ENCODE measurements at regions not wholly inside any gene's neighbourhood (a gene's known extent, or its start where the extent isn't known, plus 50 kb on each side); places are given as distances from the start of the nearest gene placed in this dataset.

DNA sequence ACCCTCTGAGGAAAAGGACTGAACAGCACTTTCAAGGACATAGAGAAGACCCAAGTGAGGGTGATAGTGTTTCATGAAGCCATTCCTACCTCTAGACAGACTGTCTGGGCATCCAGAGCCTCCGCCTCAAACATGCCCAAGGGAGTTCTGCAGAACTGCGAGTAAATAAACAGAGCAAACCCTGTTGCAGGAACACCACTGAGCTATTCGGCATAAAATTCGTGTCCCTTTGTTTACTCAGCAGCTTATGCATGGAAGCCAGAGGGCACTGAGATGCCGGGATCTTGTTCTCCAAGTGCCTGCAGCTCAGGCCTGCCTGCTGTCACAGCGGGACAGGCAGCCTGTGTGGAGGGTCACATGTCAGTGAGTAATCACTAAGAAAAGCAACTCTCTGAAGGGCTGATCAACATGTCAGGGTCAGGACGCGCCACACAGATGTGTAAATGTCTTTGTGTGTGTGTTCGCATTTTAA lies 164.9 kb upstream of the HEY2 start (continued):
- TF ChIP-seq USF1 (CRISPR knock-in tag; IDR thresholded peaks at IDR 0.05) (peak; percentile 77; the same call in 1 of the 2 replicates), PREB (CRISPR knock-in tag; IDR thresholded peaks at IDR 0.05; ENCODE audit: borderline replicate concordance) (no peak), ZBTB43 (CRISPR knock-in tag; IDR thresholded peaks at IDR 0.05) (no peak), ZNF121 (CRISPR knock-in tag; IDR thresholded peaks at IDR 0.05) (no peak), CREM (CRISPR knock-in tag; IDR thresholded peaks at IDR 0.05) (no peak; the same call in 1 of the 2 replicates), ZNF317 (CRISPR knock-in tag; IDR thresholded peaks at IDR 0.05; ENCODE audit: borderline replicate concordance, low read depth) (no peak), TEAD1 (CRISPR knock-in tag; IDR thresholded peaks at IDR 0.05) (peak; percentile 30; the same call in 1 of the 2 replicates), SP1 (CRISPR knock-in tag; conservative IDR thresholded peaks at IDR 0.05) (peak; percentile 34; the same call in 1 of the 2 replicates), JAZF1 (CRISPR knock-in tag; IDR thresholded peaks at IDR 0.05) (no peak), MXD4 (CRISPR knock-in tag; IDR thresholded peaks at IDR 0.05; ENCODE audit: borderline replicate concordance) (no peak), OVOL2 (CRISPR knock-in tag; IDR thresholded peaks at IDR 0.05; ENCODE audit: borderline replicate concordance) (no peak)
- TF ChIP-seq, protein P1, sequence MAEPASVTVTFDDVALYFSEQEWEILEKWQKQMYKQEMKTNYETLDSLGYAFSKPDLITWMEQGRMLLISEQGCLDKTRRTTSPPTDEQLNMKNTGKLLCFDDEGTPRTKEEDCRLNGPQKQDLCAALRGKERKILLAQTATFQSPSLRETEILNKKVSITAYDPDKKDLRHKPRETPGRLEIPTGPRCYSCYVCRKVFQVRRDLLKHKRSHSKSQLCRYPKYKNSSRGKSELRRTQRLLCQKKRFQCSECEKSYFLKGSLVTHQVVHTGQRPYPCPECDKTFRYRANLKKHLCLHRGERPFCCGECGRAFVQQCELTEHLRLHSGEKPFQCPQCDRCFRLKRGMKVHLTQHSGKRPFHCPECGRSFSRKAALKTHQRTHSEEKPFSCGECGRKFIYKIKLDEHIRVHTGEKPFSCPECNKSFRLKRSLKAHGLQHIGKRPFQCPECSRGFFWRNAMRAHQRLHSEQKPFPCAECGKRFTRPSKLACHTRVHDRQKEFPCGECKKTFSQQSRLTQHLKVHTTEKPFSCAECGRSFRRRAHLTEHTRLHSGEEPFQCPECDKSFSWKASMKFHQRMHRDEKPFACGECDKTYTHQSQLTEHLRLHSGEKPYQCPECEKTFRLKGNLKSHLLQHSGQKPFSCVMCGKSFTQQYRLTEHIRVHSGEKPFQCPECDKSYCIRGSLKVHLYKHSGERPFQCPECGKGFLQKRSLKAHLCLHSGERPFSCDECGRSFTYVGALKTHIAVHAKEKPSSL (CRISPR knock-in tag; conservative IDR thresholded peaks at IDR 0.05): no peak
- TF ChIP-seq, protein P2, sequence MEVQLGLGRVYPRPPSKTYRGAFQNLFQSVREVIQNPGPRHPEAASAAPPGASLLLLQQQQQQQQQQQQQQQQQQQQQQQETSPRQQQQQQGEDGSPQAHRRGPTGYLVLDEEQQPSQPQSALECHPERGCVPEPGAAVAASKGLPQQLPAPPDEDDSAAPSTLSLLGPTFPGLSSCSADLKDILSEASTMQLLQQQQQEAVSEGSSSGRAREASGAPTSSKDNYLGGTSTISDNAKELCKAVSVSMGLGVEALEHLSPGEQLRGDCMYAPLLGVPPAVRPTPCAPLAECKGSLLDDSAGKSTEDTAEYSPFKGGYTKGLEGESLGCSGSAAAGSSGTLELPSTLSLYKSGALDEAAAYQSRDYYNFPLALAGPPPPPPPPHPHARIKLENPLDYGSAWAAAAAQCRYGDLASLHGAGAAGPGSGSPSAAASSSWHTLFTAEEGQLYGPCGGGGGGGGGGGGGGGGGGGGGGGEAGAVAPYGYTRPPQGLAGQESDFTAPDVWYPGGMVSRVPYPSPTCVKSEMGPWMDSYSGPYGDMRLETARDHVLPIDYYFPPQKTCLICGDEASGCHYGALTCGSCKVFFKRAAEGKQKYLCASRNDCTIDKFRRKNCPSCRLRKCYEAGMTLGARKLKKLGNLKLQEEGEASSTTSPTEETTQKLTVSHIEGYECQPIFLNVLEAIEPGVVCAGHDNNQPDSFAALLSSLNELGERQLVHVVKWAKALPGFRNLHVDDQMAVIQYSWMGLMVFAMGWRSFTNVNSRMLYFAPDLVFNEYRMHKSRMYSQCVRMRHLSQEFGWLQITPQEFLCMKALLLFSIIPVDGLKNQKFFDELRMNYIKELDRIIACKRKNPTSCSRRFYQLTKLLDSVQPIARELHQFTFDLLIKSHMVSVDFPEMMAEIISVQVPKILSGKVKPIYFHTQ (CRISPR knock-in tag; IDR thresholded peaks at IDR 0.05): no peak

DNA sequence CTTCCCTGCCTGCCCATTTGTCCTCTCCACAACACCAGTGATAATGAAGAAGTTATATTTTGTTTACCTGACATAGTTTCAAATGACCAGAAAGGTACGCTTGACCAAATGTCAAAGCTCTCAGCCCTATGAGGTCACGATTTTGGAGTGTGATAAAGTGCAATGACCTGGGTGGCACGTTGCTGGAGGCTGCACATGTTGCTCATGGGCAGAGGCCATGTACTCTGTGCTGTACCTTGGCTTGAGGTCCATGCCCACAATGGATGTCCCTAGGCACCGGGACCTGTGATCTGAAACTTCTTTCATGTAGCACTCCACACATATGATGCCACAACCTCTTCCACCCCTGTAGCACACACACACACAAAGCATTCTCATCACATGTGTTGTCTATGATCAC lies 164.0 kb upstream of the HEY2 start:
- Mint-ChIP-seq H3K27me3 (ENCODE audit: low read depth) (peaks cover 4% of the 10 kb centered on the region), H3K4me1 (peaks cover 46% of the 10 kb centered on the region), H3K36me3 (no peaks in the 10 kb centered on the region), H3K9me3 (peaks cover 4% of the 10 kb centered on the region), H3K27ac (no peak overlapping the region), H3K4me3 (no peak overlapping the region)
- TF ChIP-seq, protein P3, sequence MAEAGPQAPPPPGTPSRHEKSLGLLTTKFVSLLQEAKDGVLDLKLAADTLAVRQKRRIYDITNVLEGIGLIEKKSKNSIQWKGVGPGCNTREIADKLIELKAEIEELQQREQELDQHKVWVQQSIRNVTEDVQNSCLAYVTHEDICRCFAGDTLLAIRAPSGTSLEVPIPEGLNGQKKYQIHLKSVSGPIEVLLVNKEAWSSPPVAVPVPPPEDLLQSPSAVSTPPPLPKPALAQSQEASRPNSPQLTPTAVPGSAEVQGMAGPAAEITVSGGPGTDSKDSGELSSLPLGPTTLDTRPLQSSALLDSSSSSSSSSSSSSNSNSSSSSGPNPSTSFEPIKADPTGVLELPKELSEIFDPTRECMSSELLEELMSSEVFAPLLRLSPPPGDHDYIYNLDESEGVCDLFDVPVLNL (CRISPR knock-in tag; IDR thresholded peaks at IDR 0.05; ENCODE audit: borderline replicate concordance, low read depth): no peak
- TF ChIP-seq, protein P4, sequence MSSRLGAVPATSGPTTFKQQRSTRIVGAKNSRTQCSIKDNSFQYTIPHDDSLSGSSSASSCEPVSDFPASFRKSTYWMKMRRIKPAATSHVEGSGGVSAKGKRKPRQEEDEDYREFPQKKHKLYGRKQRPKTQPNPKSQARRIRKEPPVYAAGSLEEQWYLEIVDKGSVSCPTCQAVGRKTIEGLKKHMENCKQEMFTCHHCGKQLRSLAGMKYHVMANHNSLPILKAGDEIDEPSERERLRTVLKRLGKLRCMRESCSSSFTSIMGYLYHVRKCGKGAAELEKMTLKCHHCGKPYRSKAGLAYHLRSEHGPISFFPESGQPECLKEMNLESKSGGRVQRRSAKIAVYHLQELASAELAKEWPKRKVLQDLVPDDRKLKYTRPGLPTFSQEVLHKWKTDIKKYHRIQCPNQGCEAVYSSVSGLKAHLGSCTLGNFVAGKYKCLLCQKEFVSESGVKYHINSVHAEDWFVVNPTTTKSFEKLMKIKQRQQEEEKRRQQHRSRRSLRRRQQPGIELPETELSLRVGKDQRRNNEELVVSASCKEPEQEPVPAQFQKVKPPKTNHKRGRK (CRISPR knock-in tag; IDR thresholded peaks at IDR 0.05; ENCODE audit: borderline replicate concordance): no peak
- TF ChIP-seq FOXK1 (CRISPR knock-in tag; IDR thresholded peaks at IDR 0.05): no peak
- ChIA-PET POLR2A (no interaction called here), CTCF (no interaction called here)
- ATAC-seq (no peak), DNase-seq (ENCODE audit: low spot score) (no peak)

Measured in WTC11 (cell line).